Peyer's patch (tissue), 4 donors: ENCODE measurements at regions not wholly inside any gene's neighbourhood (a gene's known extent, or its start where the extent isn't known, plus 50 kb on each side); places are given as distances from the start of the nearest gene placed in this dataset.
"Not testable (repeated sequence)": the region's sequence is repeated elsewhere in the genome, so short reads cannot be mapped to it uniquely, and the experiment has no call there.

Experiments
- DNase-seq, 3 donors: peaks; one replicate each; pipeline ENCODE4 v3.0.0-alpha.2; 2017 to 2019
- H3K27ac ChIP-seq, 4 donors: fragments of 200-600 bp; sonication (generic); one replicate each; pipeline ENCODE4 v1.5.1; 2016 to 2019
- H3K27me3 ChIP-seq, 2 donors: fragments of 200-600 bp; sonication (generic); one replicate each; pipeline ENCODE4 v1.5.1; 2019
- H3K36me3 ChIP-seq, 3 donors: fragments of 200-600 bp; sonication (generic); one replicate each; pipeline ENCODE4 v1.5.1; 2016 to 2019
- H3K4me1 ChIP-seq, 4 donors: fragments of 200-600 bp; sonication (generic); one replicate each; pipeline ENCODE4 v1.5.1; 2016 to 2019
- H3K4me3 ChIP-seq, 4 donors: fragments of 200-600 bp; sonication (generic); 1 replicate in 3 of 4; 2 replicates in 1 of 4; pipeline ENCODE4 v1.5.1; 2016 to 2019; ENCODE audit warnings: mild to moderate bottlenecking in 1 of 4
- H3K9me3 ChIP-seq, 4 donors: fragments of 200-600 bp; sonication (generic); one replicate each; pipeline ENCODE4 v1.5.1; 2016 to 2019; ENCODE audit warnings: mild to moderate bottlenecking in 1 of 4
- CTCF ChIP-seq, 6 experiments: fragments of 450-650 bp in 4 of 6; fragments of 200-600 bp in 2 of 6; sonication (generic) in 1 of 6; IDR thresholded peaks; one replicate each; pipeline ENCODE4 v1.5.1; 2017 to 2019; ENCODE audit warnings: antibody characterized with exemption in 6 of 6, mild to moderate bottlenecking in 3 of 6, moderate library complexity in 1 of 6
- POLR2A ChIP-seq, 2 donors: fragments of 450-650 bp; IDR thresholded peaks; one replicate each; pipeline ENCODE4 v1.5.1; 2017; ENCODE audit warnings: antibody characterized with exemption in 2 of 2, mild to moderate bottlenecking in 2 of 2, moderate library complexity in 2 of 2

DNA sequence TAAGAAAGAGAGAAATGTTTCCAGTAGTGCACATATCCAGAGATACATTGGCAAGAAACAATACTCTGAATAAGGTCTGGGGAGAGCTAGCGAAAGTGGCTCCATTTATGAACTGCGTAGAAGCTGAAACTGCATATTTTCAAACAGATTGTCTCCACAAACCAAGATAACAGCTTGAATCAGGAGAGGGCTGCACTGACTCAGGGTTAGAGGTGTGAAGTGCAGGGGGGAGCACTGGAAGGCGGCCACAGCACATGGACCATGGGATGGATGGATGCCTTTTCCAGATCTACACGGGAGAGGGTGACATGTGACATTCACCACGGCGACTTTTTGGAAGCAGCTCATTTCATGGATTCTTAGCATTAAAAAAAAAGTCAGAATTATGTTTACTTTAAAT, 729.4 kb downstream of the RNF144A start:
- Histone ChIP-seq H3K36me3 (no peaks in the 10 kb centered on the region), H3K4me3 (no peak overlapping the region), H3K4me1 (no peaks in the 10 kb centered on the region), H3K27me3 (no peaks in the 10 kb centered on the region), H3K27ac (no peak overlapping the region), H3K9me3 (no peaks in the 10 kb centered on the region)
- TF ChIP-seq POLR2A (IDR thresholded peaks at IDR 0.05) (no peak), CTCF (IDR thresholded peaks at IDR 0.05) (no peak)
- DNase-seq = no peak

GRCh38 chr2:7648221-7648795, 731.1 kb downstream of the RNF144A start:
- no peak for DNase-seq

GRCh38 chr2:7649461-7650228, 732.4 kb downstream of the RNF144A start:
- peak in 2 of 3 donors; percentile 22 to 58 for DNase-seq
- TF ChIP-seq CTCF (IDR thresholded peaks at IDR 0.05) = no peak
- TF ChIP-seq POLR2A (IDR thresholded peaks at IDR 0.05) = no peak
- H3K36me3 ChIP-seq = no peaks in the 10 kb centered on the region
- no peaks in the 10 kb centered on the region for H3K4me1 ChIP-seq
- H3K27ac ChIP-seq = peak overlapping the region in 3 of 4 donors; percentile 14 to 59 (median 33)
- H3K27me3 ChIP-seq = no peaks in the 10 kb centered on the region
- no peaks in the 10 kb centered on the region for H3K9me3 ChIP-seq
- H3K4me3 ChIP-seq = no peak overlapping the region

More at GRCh38 chr2:7648221-7648795, 731.1 kb downstream of the RNF144A start:
- no peak overlapping the region for H3K27ac ChIP-seq
- TF ChIP-seq CTCF (IDR thresholded peaks at IDR 0.05) = no peak
- TF ChIP-seq POLR2A (IDR thresholded peaks at IDR 0.05) = no peak
- H3K36me3 ChIP-seq = no peaks in the 10 kb centered on the region
- H3K27me3 ChIP-seq = no peaks in the 10 kb centered on the region
- no peak overlapping the region for H3K4me3 ChIP-seq
- H3K9me3 ChIP-seq = no peaks in the 10 kb centered on the region
- H3K4me1 ChIP-seq = no peaks in the 10 kb centered on the region

DNA sequence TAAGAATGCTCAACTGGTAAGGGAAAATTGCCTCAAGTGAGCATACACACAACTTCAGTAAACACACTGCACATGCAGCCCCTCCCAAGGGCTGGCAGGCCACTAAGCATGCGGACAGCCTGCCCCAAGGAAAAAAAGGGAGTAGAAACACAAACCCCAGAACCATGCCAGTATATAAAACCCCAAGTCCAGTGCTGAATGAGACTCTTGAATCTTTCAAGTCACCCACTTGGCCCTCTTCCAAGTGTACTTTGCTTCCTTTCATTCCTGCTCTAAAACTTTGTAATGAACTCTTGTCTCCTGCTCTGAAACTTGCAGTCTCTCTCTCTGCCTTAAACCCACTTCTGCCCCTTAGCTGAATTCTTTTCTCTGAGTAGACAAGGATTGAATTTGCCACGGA, 736.4 kb downstream of the RNF144A start:
- Histone ChIP-seq H3K4me1 (no peaks in the 10 kb centered on the region), H3K36me3 (no peaks in the 10 kb centered on the region), H3K9me3 (no peaks in the 10 kb centered on the region), H3K27ac (no peak overlapping the region), H3K27me3 (no peaks in the 10 kb centered on the region), H3K4me3 (no peak overlapping the region)
- no peak for TF ChIP-seq CTCF (IDR thresholded peaks at IDR 0.05)
- TF ChIP-seq POLR2A (IDR thresholded peaks at IDR 0.05) = no peak
- no peak for DNase-seq

GRCh38 chr2:7655629-7656028, 738.4 kb downstream of the RNF144A start:
- H3K27me3 ChIP-seq = no peaks in the 10 kb centered on the region
- no peak overlapping the region for H3K27ac ChIP-seq
- no peaks in the 10 kb centered on the region for H3K9me3 ChIP-seq
- no peak overlapping the region for H3K4me3 ChIP-seq
- H3K4me1 ChIP-seq = no peaks in the 10 kb centered on the region
- TF ChIP-seq CTCF (IDR thresholded peaks at IDR 0.05) = no peak
- TF ChIP-seq POLR2A (IDR thresholded peaks at IDR 0.05) = no peak
- no peak for DNase-seq
- no peaks in the 10 kb centered on the region for H3K36me3 ChIP-seq

DNA sequence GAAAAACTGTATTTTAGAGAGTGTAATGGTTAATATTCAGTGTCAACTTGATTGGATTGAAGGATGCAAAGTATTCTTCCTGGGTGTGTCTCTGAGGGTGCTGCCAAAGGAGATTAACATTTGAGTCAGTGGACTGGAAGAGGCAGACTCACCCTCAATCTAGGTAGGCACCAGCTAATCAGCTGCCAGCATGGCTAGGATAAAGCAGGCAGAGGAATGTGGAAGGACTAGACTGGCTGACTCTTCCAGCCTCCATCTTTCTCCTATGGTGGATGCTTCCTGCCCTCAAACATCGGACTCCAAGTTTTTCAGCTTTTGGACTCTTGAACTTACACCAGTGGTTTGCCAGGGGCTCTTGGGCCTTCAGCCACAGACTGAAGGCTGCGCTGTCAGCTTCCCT, 740.3 kb downstream of the RNF144A start:
- not testable (repeated sequence) for H3K4me3 ChIP-seq
- H3K27ac ChIP-seq = peak overlapping the region in 1 of 4 donors; percentile 1

More for the DNA sequence above, 740.3 kb downstream of the RNF144A start:
- not testable (repeated sequence) for H3K9me3 ChIP-seq, H3K4me1 ChIP-seq, H3K36me3 ChIP-seq, H3K27me3 ChIP-seq, DNase-seq
